BLaER1 treated with 17β-estradiol and CSF1 and Interleukin-3, amounts not matched to agents 10 nM and 100 nM (cell line): ENCODE measurements at regions not wholly inside any gene's neighbourhood (a gene's known extent, or its start where the extent isn't known, plus 50 kb on each side); places are given as distances from the start of the nearest gene placed in this dataset.
A peak's percentile ranks its signal among the peaks of the same experiment; 100 is the strongest.

Experiments used
- H3K27ac ChIP-seq, 11 experiments: shearing (Covaris generic); formaldehyde crosslinking; 2 replicates each; pipeline ENCODE4 v1.8.1; 2022
- H3K27me3 ChIP-seq, 11 experiments: shearing (Covaris generic); formaldehyde crosslinking; 2 replicates each; pipeline ENCODE4 v1.8.1; 2022
- H3K36me3 ChIP-seq, 11 experiments: shearing (Covaris generic); formaldehyde crosslinking; 2 replicates each; pipeline ENCODE4 v1.8.1; 2022
- H3K4me1 ChIP-seq, 10 experiments: shearing (Covaris generic); formaldehyde crosslinking; 2 replicates each; pipeline ENCODE4 v1.8.1; 2022
- H3K4me2 ChIP-seq, 11 experiments: shearing (Covaris generic); formaldehyde crosslinking; 2 replicates each; pipeline ENCODE4 v1.8.1; 2022
- H3K4me3 ChIP-seq, 10 experiments: shearing (Covaris generic); formaldehyde crosslinking; 2 replicates each; pipeline ENCODE4 v1.8.1; 2022
- H3K9ac ChIP-seq, 11 experiments: shearing (Covaris generic); formaldehyde crosslinking; 2 replicates each; pipeline ENCODE4 v1.8.1; 2022
- H3K9me3 ChIP-seq, 11 experiments: shearing (Covaris generic); formaldehyde crosslinking; replicated peaks in 1 of 11; 2 replicates each; pipeline ENCODE4 v1.8.1; 2022
- H4K20me1 ChIP-seq, 11 experiments: shearing (Covaris generic); formaldehyde crosslinking; 2 replicates each; pipeline ENCODE4 v1.8.1; 2022
- Cebpa-rat ChIP-seq, 11 experiments: shearing (Covaris generic); IDR thresholded peaks; 2 replicates each; pipeline ENCODE4 v1.8.1; 2022

DNA sequence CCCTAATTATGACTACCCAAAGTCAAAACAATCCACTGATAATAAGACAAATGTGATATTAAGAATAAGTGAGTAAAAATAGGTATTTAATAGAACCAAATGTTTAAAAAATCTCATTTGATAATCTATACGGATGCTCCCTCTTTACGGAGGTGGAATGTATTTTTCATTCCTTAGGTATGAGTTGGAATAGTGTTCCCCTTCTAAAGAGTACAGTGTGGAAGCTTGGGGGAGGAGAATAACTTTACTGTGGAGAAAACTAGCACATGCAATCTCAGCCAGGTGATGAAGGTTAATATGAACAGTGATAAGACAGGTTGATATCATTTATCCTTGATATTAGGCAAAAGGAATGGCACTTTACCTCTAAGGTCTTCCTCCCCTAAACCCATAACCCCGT, 74.6 kb downstream of the GPR88 start:
- Histone ChIP-seq H3K4me2 (no peak overlapping the region), H3K9me3 (no peaks in the 10 kb centered on the region), H3K9ac (no peak overlapping the region), H4K20me1 (no peaks in the 10 kb centered on the region), H3K27me3 (no peaks in the 10 kb centered on the region), H3K36me3 (no peaks in the 10 kb centered on the region), H3K4me3 (no peak overlapping the region), H3K27ac (no peak overlapping the region), H3K4me1 (no peaks in the 10 kb centered on the region)
- no peak for TF ChIP-seq Cebpa-rat (IDR thresholded peaks at IDR 0.05)

DNA sequence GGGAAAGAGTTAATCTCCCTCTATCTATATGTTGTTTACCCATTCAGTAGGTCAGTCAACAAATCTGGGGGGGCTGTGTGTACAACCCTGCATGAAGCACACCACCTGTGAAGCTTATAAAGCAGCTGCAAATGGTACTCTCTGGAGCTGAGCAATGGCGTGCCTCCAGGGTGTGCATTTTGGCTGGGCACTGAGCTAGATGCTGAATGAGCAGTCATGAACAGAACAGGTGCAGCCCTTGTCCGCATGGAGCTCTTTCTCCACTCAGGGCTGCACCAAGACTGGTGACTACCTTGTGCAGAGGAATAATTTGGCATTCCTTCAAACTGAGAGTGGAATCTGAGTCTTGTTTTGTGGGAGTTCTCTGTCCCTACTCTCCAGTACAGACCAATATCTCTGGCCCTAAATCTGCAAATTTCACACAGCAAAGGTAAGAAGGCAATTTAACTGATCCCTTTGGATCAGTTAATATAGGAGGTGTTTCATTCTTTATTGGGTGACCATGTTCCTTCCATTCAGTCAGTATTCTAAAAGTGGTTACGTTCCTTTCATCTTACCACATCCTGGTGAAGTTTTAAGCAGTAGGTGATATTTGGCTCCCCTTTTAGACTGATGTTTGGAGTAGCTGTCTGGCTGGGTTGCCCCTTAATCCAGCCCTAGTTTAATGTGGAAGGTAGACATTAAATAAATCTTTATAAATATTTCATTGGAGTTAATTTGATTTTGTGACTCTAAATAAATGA, 76.0 kb downstream of the GPR88 start:
- Histone ChIP-seq H3K27me3 (no peaks in the 10 kb centered on the region), H4K20me1 (no peaks in the 10 kb centered on the region), H3K4me3 (no peak overlapping the region), H3K27ac (no peak overlapping the region), H3K36me3 (no peaks in the 10 kb centered on the region), H3K9me3 (no peaks in the 10 kb centered on the region), H3K4me2 (no peak overlapping the region), H3K9ac (no peak overlapping the region), H3K4me1 (no peaks in the 10 kb centered on the region)
- TF ChIP-seq Cebpa-rat (IDR thresholded peaks at IDR 0.05) = no peak

DNA sequence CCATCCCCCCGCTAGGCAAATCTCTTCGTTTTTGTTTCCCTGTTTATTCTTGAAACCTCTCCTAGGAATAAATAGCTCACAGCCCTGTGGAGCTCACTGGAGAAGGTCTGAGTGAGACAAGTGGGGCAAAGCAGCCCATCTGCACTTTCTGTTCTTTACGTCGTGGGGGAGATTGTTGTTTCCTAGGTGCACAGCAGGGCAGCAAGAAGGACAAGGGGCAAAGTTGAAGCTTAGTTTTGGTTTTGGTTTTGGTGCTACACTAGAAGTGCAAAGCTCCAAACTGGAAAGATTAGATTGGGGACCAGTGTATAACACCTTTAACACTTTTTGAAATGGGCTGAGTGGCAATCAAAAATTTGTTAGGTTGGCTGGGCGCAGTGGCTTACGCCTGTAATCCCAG, 76.6 kb downstream of the GPR88 start:
- no peak overlapping the region for H3K27ac ChIP-seq
- no peaks in the 10 kb centered on the region for H3K9me3 ChIP-seq
- no peak overlapping the region for H3K4me2 ChIP-seq
- H3K4me1 ChIP-seq = no peaks in the 10 kb centered on the region
- H3K9ac ChIP-seq = no peak overlapping the region
- no peak for TF ChIP-seq Cebpa-rat (IDR thresholded peaks at IDR 0.05)
- H3K4me3 ChIP-seq = no peak overlapping the region
- H3K27me3 ChIP-seq = no peaks in the 10 kb centered on the region
- no peaks in the 10 kb centered on the region for H4K20me1 ChIP-seq
- no peaks in the 10 kb centered on the region for H3K36me3 ChIP-seq

DNA sequence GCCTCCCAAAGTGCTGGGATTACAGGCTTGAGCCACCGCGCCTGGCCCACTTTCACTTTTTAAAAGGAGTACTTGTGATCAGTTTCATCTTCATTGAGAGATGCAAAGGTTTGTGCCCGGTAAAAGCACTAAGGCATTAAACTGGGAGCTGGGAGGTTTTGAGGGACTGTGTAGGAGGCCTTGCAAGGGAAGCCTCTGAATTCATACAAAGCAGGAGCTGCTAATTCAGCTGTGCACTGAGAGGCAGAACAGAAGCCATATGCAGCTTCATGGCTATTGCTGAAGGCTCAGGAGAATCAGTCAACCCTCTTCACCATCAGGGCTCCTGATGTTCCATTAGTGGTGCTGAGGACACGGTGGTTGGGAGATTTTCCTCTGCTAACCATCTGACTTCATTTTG, 77.7 kb downstream of the GPR88 start:
- Histone ChIP-seq H3K27ac (no peak overlapping the region), H3K9ac (no peak overlapping the region), H3K36me3 (no peaks in the 10 kb centered on the region), H3K4me2 (no peak overlapping the region), H3K4me3 (no peak overlapping the region), H3K27me3 (no peaks in the 10 kb centered on the region), H3K9me3 (no peaks in the 10 kb centered on the region), H4K20me1 (no peaks in the 10 kb centered on the region), H3K4me1 (no peaks in the 10 kb centered on the region)
- TF ChIP-seq Cebpa-rat (IDR thresholded peaks at IDR 0.05) = no peak

DNA sequence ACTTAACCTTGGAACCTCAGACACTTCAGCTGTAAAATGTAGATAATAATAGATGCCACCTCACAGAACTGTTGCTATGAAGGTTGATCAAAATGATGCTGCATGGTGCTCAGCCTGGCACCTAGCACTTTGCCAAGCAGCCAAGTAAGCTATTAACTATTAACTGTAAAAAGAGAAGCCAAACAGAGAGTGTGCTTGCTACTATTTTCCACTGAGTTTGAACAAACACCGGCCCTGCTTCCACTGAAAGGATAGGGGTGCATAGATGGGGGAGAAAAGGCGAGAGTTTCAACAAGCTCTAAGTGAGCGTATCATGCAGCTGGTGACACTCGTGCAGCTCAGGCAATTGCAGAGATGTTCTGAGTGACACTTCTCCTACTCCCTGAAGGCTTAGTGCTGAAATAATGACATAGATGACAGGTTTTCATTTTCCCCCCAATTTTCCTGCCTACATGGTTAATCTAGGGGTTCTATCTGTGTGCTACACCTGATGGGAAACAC, 78.2 kb downstream of the GPR88 start:
- H3K27ac ChIP-seq = no peak overlapping the region
- H3K27me3 ChIP-seq = no peaks in the 10 kb centered on the region
- no peaks in the 10 kb centered on the region for H3K9me3 ChIP-seq
- no peaks in the 10 kb centered on the region for H3K4me1 ChIP-seq
- no peaks in the 10 kb centered on the region for H3K36me3 ChIP-seq
- no peak overlapping the region for H3K4me3 ChIP-seq
- no peak for TF ChIP-seq Cebpa-rat (IDR thresholded peaks at IDR 0.05)
- no peaks in the 10 kb centered on the region for H4K20me1 ChIP-seq
- H3K9ac ChIP-seq = no peak overlapping the region
- no peak overlapping the region for H3K4me2 ChIP-seq

DNA sequence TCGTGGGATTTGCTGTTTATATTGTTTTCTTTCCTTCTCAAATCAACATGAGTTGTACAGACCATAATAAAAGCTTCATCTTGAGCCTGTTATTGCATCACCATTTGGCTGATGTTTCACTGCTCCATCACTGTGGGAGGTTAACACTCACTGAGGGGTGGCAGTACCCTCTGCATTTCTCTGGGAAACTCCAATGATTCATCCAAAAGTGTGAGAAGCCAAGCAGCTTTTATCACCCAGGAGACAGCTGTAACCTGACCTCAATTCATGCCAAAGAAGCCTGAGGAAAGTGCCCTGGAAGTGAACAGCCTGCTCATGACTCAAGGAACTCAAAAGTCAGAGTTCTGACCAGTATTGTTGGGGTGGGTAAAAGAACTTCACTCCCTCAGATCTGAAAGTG, 84.1 kb downstream of the GPR88 start:
- Histone ChIP-seq H4K20me1 (no peaks in the 10 kb centered on the region), H3K9me3 (no peaks in the 10 kb centered on the region), H3K36me3 (no peaks in the 10 kb centered on the region), H3K27me3 (no peaks in the 10 kb centered on the region), H3K4me2 (no peak overlapping the region), H3K27ac (no peak overlapping the region), H3K4me3 (no peak overlapping the region), H3K9ac (no peak overlapping the region), H3K4me1 (peaks cover 0 to 18% (median 0%) of the 10 kb centered on the region in 10 experiments; a peak in 8 of 20 replicates)
- no peak for TF ChIP-seq Cebpa-rat (IDR thresholded peaks at IDR 0.05)

DNA sequence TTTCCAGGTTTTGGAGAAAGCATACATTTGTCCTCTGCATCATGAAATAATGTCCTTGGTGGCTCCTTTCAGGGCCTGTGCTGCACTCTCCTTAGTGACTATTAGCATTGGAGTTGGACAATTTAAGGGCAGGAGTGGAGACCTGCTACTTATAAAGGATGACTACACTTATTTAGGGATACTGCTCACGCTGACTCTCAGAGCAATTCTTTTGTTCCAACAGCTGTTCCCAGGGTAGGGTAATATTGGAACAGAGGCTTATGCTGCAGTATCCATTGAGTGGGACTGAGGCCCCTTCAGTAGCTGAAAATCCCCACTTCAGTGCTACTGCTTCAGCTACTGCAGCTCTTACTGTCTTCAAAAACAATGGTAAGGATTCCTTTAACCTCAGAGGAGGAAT, 84.6 kb downstream of the GPR88 start:
- H3K9ac ChIP-seq = no peak overlapping the region
- no peak overlapping the region for H3K4me2 ChIP-seq
- no peak overlapping the region for H3K4me3 ChIP-seq
- H3K27me3 ChIP-seq = no peaks in the 10 kb centered on the region
- H3K36me3 ChIP-seq = no peaks in the 10 kb centered on the region
- H3K9me3 ChIP-seq = no peaks in the 10 kb centered on the region
- H4K20me1 ChIP-seq = no peaks in the 10 kb centered on the region
- TF ChIP-seq Cebpa-rat (IDR thresholded peaks at IDR 0.05) = no peak
- peaks cover 0 to 23% (median 0%) of the 10 kb centered on the region in 10 experiments; a peak in 8 of 20 replicates for H3K4me1 ChIP-seq
- H3K27ac ChIP-seq = no peak overlapping the region

DNA sequence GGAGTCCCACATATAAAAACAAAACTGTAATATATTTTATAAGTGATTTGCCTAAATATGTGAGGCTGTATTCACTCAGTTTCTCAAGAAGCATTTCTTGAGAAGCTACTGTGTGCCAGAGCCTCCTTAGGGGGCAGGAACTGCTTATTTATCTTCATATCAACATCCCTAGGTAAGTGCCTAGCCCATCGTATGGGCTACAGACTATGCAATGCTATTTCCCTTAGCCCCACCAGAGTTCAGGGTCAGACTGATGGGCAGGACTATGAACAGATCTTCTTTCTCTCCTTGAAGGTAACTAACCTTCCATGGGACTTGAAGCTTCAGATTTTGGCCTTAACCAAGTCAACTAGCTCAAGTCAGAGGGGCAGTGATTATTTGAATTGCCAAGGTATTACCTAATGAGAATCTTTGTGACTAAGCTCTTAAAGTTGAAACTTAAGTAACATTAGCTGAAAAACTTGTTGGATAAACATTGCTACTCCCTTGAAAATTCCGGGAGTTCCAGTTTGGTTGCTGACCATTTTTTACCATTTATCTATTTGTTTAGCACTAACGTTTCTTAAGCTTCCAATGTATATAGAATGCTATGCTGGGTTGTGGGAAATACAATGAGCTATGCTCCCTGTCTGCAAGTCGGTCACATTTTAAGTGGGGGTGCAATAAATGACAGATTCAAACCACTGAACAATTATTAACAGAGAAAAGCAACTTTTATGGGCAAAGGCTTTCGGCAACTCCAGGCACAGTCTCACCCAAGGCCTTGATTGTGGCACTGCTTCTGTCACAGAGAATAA, 85.2 kb downstream of the GPR88 start:
- Histone ChIP-seq H3K9me3 (no peaks in the 10 kb centered on the region), H3K9ac (no peak overlapping the region), H3K4me3 (no peak overlapping the region), H3K36me3 (no peaks in the 10 kb centered on the region), H3K27ac (no peak overlapping the region), H4K20me1 (no peaks in the 10 kb centered on the region), H3K27me3 (no peaks in the 10 kb centered on the region), H3K4me1 (peaks cover 0 to 29% (median 0%) of the 10 kb centered on the region in 10 experiments; a peak in 8 of 20 replicates), H3K4me2 (no peak overlapping the region)
- TF ChIP-seq Cebpa-rat (IDR thresholded peaks at IDR 0.05) = no peak

DNA sequence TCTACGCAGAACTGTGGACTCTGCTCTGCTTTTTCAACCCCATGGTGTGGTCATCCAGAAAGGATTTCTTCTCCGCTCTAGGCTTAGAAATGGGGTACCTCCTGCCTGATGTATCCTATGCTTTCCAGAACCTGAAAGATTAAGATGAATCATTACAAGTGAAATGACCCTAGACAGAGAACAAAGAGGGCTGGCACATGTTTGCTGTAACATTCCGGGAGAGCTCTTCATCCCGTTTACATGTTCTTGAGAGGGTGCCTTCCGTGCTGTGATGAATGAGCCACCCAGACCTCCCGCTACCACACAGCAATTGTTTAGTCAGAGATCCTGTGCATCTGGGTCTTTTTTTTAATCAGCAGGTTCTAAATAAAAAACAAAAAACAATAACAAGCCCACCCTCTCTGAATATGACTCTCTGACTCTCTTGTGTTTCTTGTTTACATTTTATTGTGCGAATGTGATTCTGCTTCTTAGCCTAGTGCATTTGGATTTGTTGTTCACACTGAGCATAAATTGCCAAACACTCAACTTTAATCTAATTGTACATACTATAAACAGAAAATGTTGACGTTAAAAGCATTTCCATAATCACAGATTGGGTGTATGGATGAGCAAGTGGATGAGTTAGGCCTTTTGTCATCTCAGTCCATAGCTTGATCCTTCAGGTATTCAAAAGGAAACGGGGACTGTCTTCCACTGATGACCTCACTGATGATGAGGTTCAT, 87.1 kb downstream of the GPR88 start:
- Histone ChIP-seq H3K27me3 (no peaks in the 10 kb centered on the region), H3K9ac (no peak overlapping the region), H3K4me3 (no peak overlapping the region), H4K20me1 (no peaks in the 10 kb centered on the region), H3K4me2 (peak overlapping the region in 1 of 11 experiments; percentile 3; a peak in 1 of 22 replicates), H3K4me1 (peaks cover 0 to 48% (median 0%) of the 10 kb centered on the region in 10 experiments; a peak in 8 of 20 replicates), H3K9me3 (no peaks in the 10 kb centered on the region), H3K27ac (no peak overlapping the region), H3K36me3 (no peaks in the 10 kb centered on the region)
- TF ChIP-seq Cebpa-rat (IDR thresholded peaks at IDR 0.05) = no peak
